ENCODE measurements at regions not wholly inside any gene's neighbourhood (a gene's known extent, or its start where the extent isn't known, plus 50 kb on each side); places are given as distances from the start of the nearest gene placed in this dataset.

GRCh38 chr2:173463846-173464245, 109.2 kb downstream of the CDCA7 start:
- no peak for TF ChIP-seq CTCF (IDR thresholded peaks at IDR 0.05; ENCODE audit: low read depth, low read length)
- no peak for TF ChIP-seq POLR2A (IDR thresholded peaks at IDR 0.05; ENCODE audit: extremely low read depth, insufficient read length)

All from NB4 (cell line).